Tibial nerve (tissue), 3 donors: ENCODE measurements at regions not wholly inside any gene's neighbourhood (a gene's known extent, or its start where the extent isn't known, plus 50 kb on each side); places are given as distances from the start of the nearest gene placed in this dataset.

ENCODE experiments used
- POLR2A ChIP-seq, 2 donors: fragments of 450-650 bp; IDR thresholded peaks; one replicate each; pipeline ENCODE4 v1.6.1; 2017; ENCODE audit warnings: antibody characterized with exemption in 2 of 2, mild to moderate bottlenecking in 2 of 2, moderate library complexity in 2 of 2
- TF ChIP-seq, protein P1 (sequence below), 5 experiments: fragments of 200-600 bp in 3 of 5; fragments of 450-650 bp in 2 of 5; sonication (generic) in 3 of 5; IDR thresholded peaks; one replicate each; pipeline ENCODE4 v1.5.1; 2016 to 2019; ENCODE audit warnings: antibody characterized with exemption in 5 of 5, mild to moderate bottlenecking in 3 of 5, moderate library complexity in 2 of 5

DNA sequence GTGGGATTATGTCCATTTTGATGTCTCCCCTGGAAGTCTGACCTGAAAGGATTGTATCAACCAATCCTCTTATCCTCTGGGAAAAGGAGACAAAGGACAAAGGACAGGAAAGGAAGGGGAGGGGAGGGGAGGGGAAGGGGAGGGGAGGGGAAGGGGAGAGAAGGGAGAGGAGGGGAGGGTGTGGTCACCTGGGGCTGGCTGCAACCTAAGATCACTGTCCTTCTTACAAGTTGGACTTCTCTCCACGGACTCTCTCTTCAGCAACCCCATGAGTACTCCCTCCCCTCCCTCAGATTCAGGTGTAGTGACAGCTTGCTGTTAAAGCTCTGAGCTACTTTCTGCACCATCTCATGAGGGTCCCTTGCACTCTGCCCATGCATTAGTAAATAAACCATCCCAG is 58.9 kb upstream of the KLHL31 start:
- TF ChIP-seq POLR2A (IDR thresholded peaks at IDR 0.05), result no peak
- TF ChIP-seq, protein P1, sequence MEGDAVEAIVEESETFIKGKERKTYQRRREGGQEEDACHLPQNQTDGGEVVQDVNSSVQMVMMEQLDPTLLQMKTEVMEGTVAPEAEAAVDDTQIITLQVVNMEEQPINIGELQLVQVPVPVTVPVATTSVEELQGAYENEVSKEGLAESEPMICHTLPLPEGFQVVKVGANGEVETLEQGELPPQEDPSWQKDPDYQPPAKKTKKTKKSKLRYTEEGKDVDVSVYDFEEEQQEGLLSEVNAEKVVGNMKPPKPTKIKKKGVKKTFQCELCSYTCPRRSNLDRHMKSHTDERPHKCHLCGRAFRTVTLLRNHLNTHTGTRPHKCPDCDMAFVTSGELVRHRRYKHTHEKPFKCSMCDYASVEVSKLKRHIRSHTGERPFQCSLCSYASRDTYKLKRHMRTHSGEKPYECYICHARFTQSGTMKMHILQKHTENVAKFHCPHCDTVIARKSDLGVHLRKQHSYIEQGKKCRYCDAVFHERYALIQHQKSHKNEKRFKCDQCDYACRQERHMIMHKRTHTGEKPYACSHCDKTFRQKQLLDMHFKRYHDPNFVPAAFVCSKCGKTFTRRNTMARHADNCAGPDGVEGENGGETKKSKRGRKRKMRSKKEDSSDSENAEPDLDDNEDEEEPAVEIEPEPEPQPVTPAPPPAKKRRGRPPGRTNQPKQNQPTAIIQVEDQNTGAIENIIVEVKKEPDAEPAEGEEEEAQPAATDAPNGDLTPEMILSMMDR (IDR thresholded peaks at IDR 0.05), result no peak
